Activated CD4-positive, alpha-beta T cell treated with anti-CD3 and anti-CD28 coated beads for 36 hours (primary cell): ENCODE measurements at regions not wholly inside any gene's neighbourhood (a gene's known extent, or its start where the extent isn't known, plus 50 kb on each side); places are given as distances from the start of the nearest gene placed in this dataset.
"Not testable (repeated sequence)": the region's sequence is repeated elsewhere in the genome, so short reads cannot be mapped to it uniquely, and the experiment has no call there.

ENCODE experiments used
- ATAC-seq: fragments of 200-7000 bp; cut with Tn5 transposase; one replicate; pipeline ENCODE4 v1.10.0; 2021; ENCODE audit warnings: mild to moderate bottlenecking, moderate library complexity
- CTCF ChIA-PET: fragments of 350-600 bp; sonication (Branson Sonifier 250); formaldehyde crosslinking; loops from one replicate; lab custom pipeline; 2021; ENCODE audit warnings: antibody characterized with exemption; lab: Charles Lee
- POLR2A ChIA-PET: fragments of 350-600 bp; sonication (Branson Sonifier 250); formaldehyde crosslinking; loops from one replicate; lab custom pipeline; 2021; ENCODE audit warnings: antibody characterized with exemption, inconsistent platforms; lab: Charles Lee
- DNase-seq: peaks from one replicate; pipeline ENCODE4 v3.0.0-alpha.2; 2020
- H3K27ac Mint-ChIP-seq: one replicate; pipeline ENCODE4 v1.8.0; 2021; ENCODE audit warnings: mixed read lengths
- H3K27me3 Mint-ChIP-seq: one replicate; pipeline ENCODE4 v1.8.0; 2021; ENCODE audit warnings: mixed read lengths
- H3K36me3 Mint-ChIP-seq: one replicate; pipeline ENCODE4 v1.8.0; 2021; ENCODE audit warnings: low read depth, mixed read lengths
- H3K4me1 Mint-ChIP-seq: one replicate; pipeline ENCODE4 v1.8.0; 2021; ENCODE audit warnings: mixed read lengths
- H3K4me3 Mint-ChIP-seq: one replicate; pipeline ENCODE4 v1.8.0; 2021; ENCODE audit warnings: mild to moderate bottlenecking, moderate library complexity, mixed read lengths
- H3K9me3 Mint-ChIP-seq: one replicate; pipeline ENCODE4 v1.8.0; 2021; ENCODE audit warnings: low read depth, mixed read lengths
- intact Hi-C, 2 experiments: fragments of 100-400 bp; cut with DNase I in 1 of 2; cut with micrococcal nuclease in 1 of 2; formaldehyde crosslinking; loops; one replicate each; pipeline versions ENCODE4 v1.14.2 to v1.15.1; 2022 to 2024; cut with DNase I, micrococcal nuclease

DNA sequence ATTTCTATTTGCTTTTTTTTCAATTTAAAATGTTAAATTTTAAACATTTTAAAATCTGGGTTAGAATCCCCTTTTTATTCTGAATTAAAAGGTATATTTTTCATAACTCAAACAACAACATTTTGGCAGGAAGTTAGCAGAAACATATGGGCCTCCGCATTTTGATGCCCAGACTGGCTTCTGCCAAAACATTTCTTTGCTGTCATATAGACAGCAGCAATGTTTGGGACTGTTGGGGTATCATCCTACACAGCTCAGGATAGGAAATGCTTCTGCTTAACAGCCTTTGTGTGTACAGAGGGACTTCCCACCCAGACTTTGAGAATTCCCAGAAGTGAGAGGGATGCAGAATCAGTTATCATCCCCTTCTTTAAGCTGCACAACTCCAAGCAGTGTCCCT, 155.4 kb upstream of the PARD3B start:
- Mint-ChIP-seq H3K4me1 (no peaks in the 10 kb centered on the region), H3K4me3 (no peak overlapping the region), H3K36me3 (no peaks in the 10 kb centered on the region), H3K27ac (no peak overlapping the region), H3K27me3 (peaks cover 6% of the 10 kb centered on the region), H3K9me3 (no peaks in the 10 kb centered on the region)
- no peak for ATAC-seq
- CTCF ChIA-PET = no interaction called here
- POLR2A ChIA-PET = no interaction called here
- intact Hi-C loops = no loop called here
- no peak for DNase-seq

DNA sequence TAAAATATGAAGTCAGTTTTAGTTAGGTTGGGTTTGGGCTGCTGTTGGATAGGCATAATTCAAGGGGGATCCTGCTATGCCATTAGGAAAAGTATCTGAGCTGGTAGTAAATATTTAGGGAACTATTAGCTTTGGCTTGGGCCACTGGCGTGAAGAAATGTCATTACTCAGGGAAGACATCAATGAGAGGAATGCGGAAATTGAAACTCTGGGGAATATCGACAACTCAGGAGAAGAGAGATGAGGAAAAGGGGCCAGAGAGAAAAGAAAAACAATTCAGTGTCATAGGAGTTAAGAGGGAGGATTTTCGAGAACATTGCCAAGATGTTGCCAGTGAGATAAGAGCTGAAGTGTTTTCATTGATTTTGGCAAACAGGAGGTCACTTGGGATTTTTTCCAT, 149.7 kb upstream of the PARD3B start:
- intact Hi-C loops = no loop called here
- H3K9me3 Mint-ChIP-seq = no peaks in the 10 kb centered on the region
- CTCF ChIA-PET = no interaction called here

DNA sequence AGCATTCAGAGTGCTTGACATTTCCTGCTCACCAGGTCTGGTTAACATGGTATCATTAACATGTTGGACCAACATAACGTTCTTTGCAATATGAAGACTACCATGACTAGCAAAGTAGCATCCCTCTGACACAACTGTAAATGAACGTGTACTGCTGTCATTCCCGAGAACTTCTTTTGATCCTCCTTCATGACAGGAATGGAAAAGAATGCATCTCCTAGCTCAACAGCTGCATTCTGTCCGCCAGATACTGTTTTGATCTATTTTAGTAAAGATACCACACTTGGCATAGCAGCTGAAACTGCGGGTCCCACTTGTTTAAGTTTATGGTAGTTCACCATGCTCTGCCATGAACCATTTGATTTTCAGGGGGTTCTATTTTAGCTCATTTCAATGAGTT, 144.2 kb upstream of the PARD3B start:
- no peaks in the 10 kb centered on the region for H3K9me3 Mint-ChIP-seq
- H3K36me3 Mint-ChIP-seq = no peaks in the 10 kb centered on the region
- peaks cover 4% of the 10 kb centered on the region for H3K27me3 Mint-ChIP-seq
- H3K27ac Mint-ChIP-seq = no peak overlapping the region
- ATAC-seq (no peak), DNase-seq (no peak)
- intact Hi-C loops = no loop called here
- ChIA-PET POLR2A (no interaction called here), CTCF (interaction anchor here (1.2 kb wide), 1 partner anchor 9 kb away, joined by 5 read pairs; no protein-coding TSS in a partner anchor)
- no peaks in the 10 kb centered on the region for H3K4me1 Mint-ChIP-seq
- H3K4me3 Mint-ChIP-seq = no peak overlapping the region

More for the DNA sequence above, 149.7 kb upstream of the PARD3B start:
- H3K4me1 Mint-ChIP-seq = no peaks in the 10 kb centered on the region
- no peak for DNase-seq
- no peak overlapping the region for H3K4me3 Mint-ChIP-seq
- POLR2A ChIA-PET = no interaction called here
- no peak overlapping the region for H3K27ac Mint-ChIP-seq
- H3K27me3 Mint-ChIP-seq = peaks cover 6% of the 10 kb centered on the region
- H3K36me3 Mint-ChIP-seq = no peaks in the 10 kb centered on the region
- ATAC-seq = no peak

DNA sequence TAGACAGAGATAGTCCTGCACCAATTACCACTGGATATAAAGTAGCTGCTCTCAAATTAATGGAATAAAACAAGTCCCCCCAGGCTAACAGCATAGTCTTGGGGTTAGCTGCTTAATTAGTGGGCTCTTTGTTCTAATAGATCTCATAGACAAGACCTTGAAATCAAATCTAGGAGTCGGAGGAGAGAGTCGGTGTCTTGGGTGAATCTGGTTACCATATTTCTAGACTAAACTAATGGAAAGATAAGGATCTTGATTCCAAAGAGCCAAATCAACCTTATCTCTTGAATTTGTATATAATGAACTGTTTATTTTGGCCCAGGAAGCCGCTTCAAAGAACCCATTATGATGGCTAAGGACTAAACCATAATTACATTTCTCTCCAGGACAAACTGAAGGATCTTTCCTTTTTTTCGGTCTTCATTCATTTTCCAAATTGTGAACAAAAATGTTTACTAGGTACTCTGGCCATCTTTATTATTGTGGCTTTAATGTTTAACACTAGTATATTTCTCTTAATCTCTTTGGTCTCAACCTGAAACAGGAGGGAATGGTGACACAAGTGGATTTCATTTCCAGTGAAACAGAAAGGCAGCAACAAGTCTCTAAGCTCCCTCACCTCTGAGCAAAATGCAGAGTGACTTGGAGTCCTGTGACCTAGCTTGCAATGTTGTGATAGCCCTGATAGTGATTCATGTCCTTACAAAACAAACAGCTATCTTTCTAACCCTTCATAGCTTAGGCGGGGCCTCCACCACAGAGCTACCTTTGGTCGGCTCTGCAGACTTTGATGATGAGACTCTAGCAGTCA, 137.9 kb upstream of the PARD3B start:
- CTCF ChIA-PET = interaction anchor here (0.8 to 2.2 kb wide), 2 partner anchors 44 to 146 kb away, joined by 3 to 6 read pairs; no protein-coding TSS in a partner anchor
- POLR2A ChIA-PET = no interaction called here
- DNase-seq (no peak), ATAC-seq (no peak)
- no peaks in the 10 kb centered on the region for H3K36me3 Mint-ChIP-seq
- no peak overlapping the region for H3K27ac Mint-ChIP-seq
- peaks cover 4% of the 10 kb centered on the region for H3K27me3 Mint-ChIP-seq
- peaks cover 5% of the 10 kb centered on the region for H3K9me3 Mint-ChIP-seq
- H3K4me3 Mint-ChIP-seq = no peak overlapping the region
- no peaks in the 10 kb centered on the region for H3K4me1 Mint-ChIP-seq
- intact Hi-C loops = no loop called here

DNA sequence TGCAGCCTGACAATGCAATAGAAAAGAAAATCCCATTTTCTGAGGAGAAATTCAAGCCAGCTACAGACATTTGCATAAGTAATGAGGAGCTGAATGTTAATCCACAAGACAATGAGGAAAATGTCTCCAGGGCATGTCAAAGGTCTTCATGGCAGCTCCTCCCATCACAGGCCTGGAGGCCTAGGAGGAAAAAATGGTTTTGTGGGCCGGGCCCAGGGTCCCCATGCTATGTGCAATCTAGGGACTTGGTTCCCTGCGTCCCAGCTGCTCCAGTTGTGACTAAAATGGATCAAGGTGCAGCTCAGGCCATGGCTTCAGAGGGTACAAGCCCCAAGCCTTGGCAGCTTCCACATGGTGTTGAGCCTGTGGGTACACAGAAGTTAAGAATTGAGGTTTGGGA, 132.5 kb upstream of the PARD3B start:
- POLR2A ChIA-PET, H3K9me3 Mint-ChIP-seq, H3K4me3 Mint-ChIP-seq, H3K36me3 Mint-ChIP-seq, ATAC-seq, H3K27me3 Mint-ChIP-seq, H3K4me1 Mint-ChIP-seq, intact Hi-C loops, H3K27ac Mint-ChIP-seq, DNase-seq: not testable (repeated sequence)
- CTCF ChIA-PET = interaction anchor here (0.9 kb wide), 1 partner anchor 14 kb away, joined by 4 read pairs; no protein-coding TSS in a partner anchor

DNA sequence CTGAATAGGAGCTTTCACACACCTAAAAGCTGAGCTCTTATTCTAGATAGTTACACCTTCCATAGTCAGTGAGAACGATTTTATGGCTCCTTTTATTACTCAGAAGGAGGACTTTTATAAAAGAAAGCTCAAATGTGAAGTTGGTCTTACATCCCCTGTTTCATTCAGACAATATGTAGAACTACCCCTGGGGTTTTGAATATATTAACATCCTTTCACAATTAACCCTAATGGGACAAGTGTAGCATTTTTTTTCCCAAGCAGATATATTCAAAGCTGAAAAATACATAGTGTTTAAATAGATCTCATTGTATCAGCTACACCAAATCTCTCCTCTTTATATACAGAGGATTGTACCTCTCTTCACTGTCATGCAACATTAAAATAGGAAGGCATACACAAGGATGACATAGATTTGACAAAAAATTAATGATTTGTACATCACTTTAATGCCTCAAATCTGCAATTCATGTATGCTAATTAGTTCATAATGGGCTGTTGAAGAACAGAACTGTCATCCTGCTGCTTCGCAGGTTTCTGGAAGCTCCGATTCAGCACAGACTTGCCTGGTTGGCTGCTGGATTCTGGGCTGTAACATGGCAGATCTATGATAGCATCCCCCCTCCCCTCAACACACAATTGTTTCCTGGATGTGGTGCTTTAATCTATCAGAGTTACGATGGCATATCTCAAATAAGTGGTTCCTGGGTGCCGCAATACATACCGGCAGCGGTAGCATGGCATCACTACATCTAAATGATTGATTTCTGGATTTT, 129.7 kb upstream of the PARD3B start:
- H3K4me1 Mint-ChIP-seq = no peaks in the 10 kb centered on the region
- no peak overlapping the region for H3K4me3 Mint-ChIP-seq
- peaks cover 10% of the 10 kb centered on the region for H3K9me3 Mint-ChIP-seq
- no peak overlapping the region for H3K27ac Mint-ChIP-seq
- POLR2A ChIA-PET = no interaction called here
- no peak for ATAC-seq
- peaks cover 16% of the 10 kb centered on the region for H3K27me3 Mint-ChIP-seq
- DNase-seq = no peak
- no peaks in the 10 kb centered on the region for H3K36me3 Mint-ChIP-seq
- CTCF ChIA-PET = interaction anchor here (0.6 kb wide), 1 partner anchor 141 kb away, joined by 3 read pairs; no protein-coding TSS in a partner anchor
- intact Hi-C loops = no loop called here

DNA sequence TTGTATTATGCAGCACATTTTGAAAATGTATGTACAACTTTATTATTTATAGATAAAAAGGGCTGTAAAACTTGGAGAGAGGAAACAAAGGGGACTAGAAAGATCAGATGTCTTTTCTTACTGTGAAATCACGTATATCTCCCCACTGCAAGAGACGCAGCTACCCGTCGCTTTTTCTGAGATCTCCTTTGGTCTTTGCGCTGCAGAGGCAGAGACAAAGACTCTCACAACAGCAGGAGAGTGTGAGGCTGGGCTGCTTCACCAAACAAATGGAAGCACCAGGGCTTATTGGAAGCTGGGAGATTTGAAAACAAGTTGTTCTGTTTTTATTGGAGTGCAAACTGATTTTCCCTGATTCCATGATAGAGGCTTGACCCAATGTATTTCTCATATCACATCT, 129.0 kb upstream of the PARD3B start:
- Mint-ChIP-seq H3K27me3 (peaks cover 16% of the 10 kb centered on the region), H3K4me3 (no peak overlapping the region), H3K9me3 (peaks cover 10% of the 10 kb centered on the region), H3K4me1 (no peaks in the 10 kb centered on the region), H3K27ac (no peak overlapping the region), H3K36me3 (no peaks in the 10 kb centered on the region)
- ChIA-PET CTCF (interaction anchor here (0.6 kb wide), 1 partner anchor 14 kb away, joined by 3 read pairs; no protein-coding TSS in a partner anchor), POLR2A (no interaction called here)
- ATAC-seq = no peak
- intact Hi-C loops = no loop called here
- DNase-seq = no peak

DNA sequence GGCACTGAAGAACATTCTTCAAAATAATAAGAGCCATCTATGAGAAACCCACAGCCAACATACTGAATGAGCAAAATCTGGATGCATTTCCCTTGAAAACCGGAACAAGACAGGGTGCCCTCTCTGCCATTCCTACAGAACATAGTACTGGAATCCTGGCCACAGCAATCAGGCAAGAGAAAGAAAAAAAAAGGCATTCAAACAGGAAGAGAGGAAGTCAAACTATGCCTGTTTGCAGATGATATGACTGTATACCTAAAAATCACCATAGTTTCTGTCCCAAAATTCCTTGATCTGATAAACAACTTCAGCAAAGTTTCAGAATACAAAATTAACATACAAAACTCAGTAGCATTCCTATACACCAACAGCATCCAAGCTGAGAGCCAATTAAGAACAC, 119.5 kb upstream of the PARD3B start:
- H3K4me1 Mint-ChIP-seq = no peaks in the 10 kb centered on the region
- POLR2A ChIA-PET = no interaction called here
- H3K27ac Mint-ChIP-seq = no peak overlapping the region
- peaks cover 5% of the 10 kb centered on the region for H3K9me3 Mint-ChIP-seq
- intact Hi-C loops = no loop called here
- CTCF ChIA-PET = interaction anchor here (1.1 kb wide), 1 partner anchor 11 kb away, joined by 3 read pairs; no protein-coding TSS in a partner anchor
- peaks cover 13% of the 10 kb centered on the region for H3K27me3 Mint-ChIP-seq
- no peak overlapping the region for H3K4me3 Mint-ChIP-seq
- DNase-seq (no peak), ATAC-seq (no peak)
- H3K36me3 Mint-ChIP-seq = no peaks in the 10 kb centered on the region

DNA sequence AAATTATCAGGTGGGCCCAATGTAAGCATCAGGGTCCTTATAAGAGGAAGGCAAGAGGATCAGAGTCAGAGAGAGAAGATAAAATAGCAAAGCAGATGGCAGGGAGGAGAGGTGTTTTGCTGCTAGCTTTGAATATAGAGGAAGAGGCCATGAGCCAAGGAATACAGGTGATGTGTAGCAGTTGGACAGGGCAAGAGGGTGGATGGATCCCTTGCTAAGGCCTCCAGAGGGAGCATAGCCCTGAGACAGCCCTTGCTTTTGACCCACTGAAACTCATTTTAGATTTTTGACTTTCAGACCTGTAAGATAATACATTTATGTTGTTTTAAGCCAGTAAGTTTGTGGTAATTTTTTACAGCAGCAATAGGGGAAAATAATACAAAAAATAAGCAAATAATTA, 116.6 kb upstream of the PARD3B start:
- ChIA-PET CTCF (no interaction called here), POLR2A (no interaction called here)
- no peak overlapping the region for H3K27ac Mint-ChIP-seq
- peaks cover 10% of the 10 kb centered on the region for H3K27me3 Mint-ChIP-seq
- H3K9me3 Mint-ChIP-seq = peaks cover 7% of the 10 kb centered on the region
- ATAC-seq (no peak), DNase-seq (no peak)
- no peaks in the 10 kb centered on the region for H3K36me3 Mint-ChIP-seq
- intact Hi-C loops = no loop called here
- H3K4me3 Mint-ChIP-seq = no peak overlapping the region
- no peaks in the 10 kb centered on the region for H3K4me1 Mint-ChIP-seq

DNA sequence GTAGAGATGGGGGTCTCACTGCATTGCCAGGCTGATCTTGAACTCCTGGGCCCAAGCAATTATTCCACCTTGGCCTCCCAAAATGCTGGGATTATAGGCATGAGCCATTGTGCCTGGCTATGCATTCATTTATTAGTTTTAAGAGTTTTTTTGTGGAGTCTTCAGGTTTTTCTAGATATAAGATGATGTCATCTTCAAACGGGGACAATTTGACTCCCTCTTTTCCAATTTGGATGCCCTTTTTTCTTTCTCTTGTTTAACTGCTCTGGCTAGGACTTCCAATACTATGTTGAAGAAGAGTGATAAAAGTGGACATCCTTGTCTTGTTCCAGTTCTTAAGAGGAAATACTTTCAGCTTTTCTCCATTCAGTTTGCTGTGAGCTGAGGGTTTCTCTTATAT, 113.7 kb upstream of the PARD3B start:
- Mint-ChIP-seq H3K27ac (no peak overlapping the region), H3K4me3 (no peak overlapping the region), H3K27me3 (peaks cover 9% of the 10 kb centered on the region), H3K36me3 (no peaks in the 10 kb centered on the region), H3K9me3 (peaks cover 7% of the 10 kb centered on the region), H3K4me1 (no peaks in the 10 kb centered on the region)
- DNase-seq = no peak
- ChIA-PET POLR2A (no interaction called here), CTCF (interaction anchor here (0.7 to 0.8 kb wide), 2 partner anchors 192 to 1034 kb away, joined by 3 read pairs; no protein-coding TSS in a partner anchor)
- intact Hi-C loops = no loop called here
- ATAC-seq = no peak

DNA sequence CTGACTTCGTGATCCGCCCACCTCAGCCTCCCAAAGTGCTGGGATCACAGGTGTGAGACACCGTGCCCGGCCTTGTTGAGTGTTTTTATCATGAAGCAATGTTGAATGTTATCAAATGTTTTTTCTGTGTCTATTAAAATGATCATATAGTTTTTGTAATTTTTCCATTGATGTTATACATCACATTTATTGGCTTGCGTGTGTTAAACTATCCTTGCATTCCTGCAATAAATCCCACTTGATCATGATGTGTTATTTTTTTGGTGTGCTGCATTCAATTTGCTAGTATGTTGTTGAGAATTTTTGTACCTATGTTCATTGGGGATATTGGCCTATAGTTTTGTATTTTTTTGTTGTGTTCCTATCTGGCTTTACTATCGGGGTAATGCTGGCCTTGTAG, 113.1 kb upstream of the PARD3B start:
- Mint-ChIP-seq H3K27ac (no peak overlapping the region), H3K4me1 (no peaks in the 10 kb centered on the region), H3K4me3 (no peak overlapping the region), H3K9me3 (peaks cover 7% of the 10 kb centered on the region), H3K27me3 (peaks cover 5% of the 10 kb centered on the region), H3K36me3 (no peaks in the 10 kb centered on the region)
- intact Hi-C loops = no loop called here
- ChIA-PET CTCF (no interaction called here), POLR2A (no interaction called here)
- no peak for ATAC-seq
- no peak for DNase-seq
